GM21367 (cell line): ENCODE measurements at regions not wholly inside any gene's neighbourhood (a gene's known extent, or its start where the extent isn't known, plus 50 kb on each side); places are given as distances from the start of the nearest gene placed in this dataset.
"Not testable (repeated sequence)": the region's sequence is repeated elsewhere in the genome, so short reads cannot be mapped to it uniquely, and the experiment has no call there.

Experiments used
- ATAC-seq: cut with Tn5 transposase; IDR thresholded peaks from one replicate; pipeline ENCODE4 v1.9.1; 2021; ENCODE audit not compliant: unreplicated experiment

- ATAC-seq: no peak
Observed at GRCh38 chr14:36418937-36419336, 98.5 kb upstream of the MBIP start.

GRCh38 chr14:36411951-36412350, 91.5 kb upstream of the MBIP start:
- not testable (repeated sequence) for ATAC-seq

- no peak for ATAC-seq
Observed at GRCh38 chr14:36408388-36408787, 88.0 kb upstream of the MBIP start.

GRCh38 chr14:36405589-36406274, 85.3 kb upstream of the MBIP start:
- ATAC-seq: no peak

- ATAC-seq: no peak
Observed at GRCh38 chr14:36402867-36403266, 82.4 kb upstream of the MBIP start.

GRCh38 chr14:36398463-36399291, 78.2 kb upstream of the MBIP start:
- ATAC-seq: no peak

GRCh38 chr14:36397357-36397756, 76.9 kb upstream of the MBIP start:
- no peak for ATAC-seq

GRCh38 chr14:36396798-36397197, 76.4 kb upstream of the MBIP start:
- no peak for ATAC-seq

GRCh38 chr14:36394593-36394992, 74.2 kb upstream of the MBIP start:
- no peak for ATAC-seq

GRCh38 chr14:36390718-36391117, 70.3 kb upstream of the MBIP start:
- ATAC-seq: no peak

- ATAC-seq: no peak
Observed at GRCh38 chr14:36383767-36384431, 63.5 kb upstream of the MBIP start.

- ATAC-seq: peak; percentile 95
Observed at GRCh38 chr14:36373982-36374673, 53.7 kb upstream of the MBIP start.
